ENCODE measurements at regions not wholly inside any gene's neighbourhood (a gene's known extent, or its start where the extent isn't known, plus 50 kb on each side); places are given as distances from the start of the nearest gene placed in this dataset.

- no peak for DNase-seq
- intact Hi-C loops (cut with DNase I) = no loop called here
Observed at GRCh38 chr1:40914927-40915569, 52.9 kb upstream of the CITED4 start.

GRCh38 chr1:40915581-40915980 is 53.4 kb upstream of the CITED4 start:
- TF ChIP-seq CTCF (IDR thresholded peaks at IDR 0.05) (no peak), POLR2A (IDR thresholded peaks at IDR 0.05) (no peak)
- H3K27me3 ChIP-seq = no peaks in the 10 kb centered on the region
- no peak for ATAC-seq
- H3K9me3 ChIP-seq = no peaks in the 10 kb centered on the region
- no peak overlapping the region for H3K4me3 ChIP-seq
- DNase-seq = peak in 3 of 4 donors; percentile 21 to 46 (median 28)
- no peaks in the 10 kb centered on the region for H3K36me3 ChIP-seq (replicated peaks in 1 of 2; ENCODE audit: insufficient read depth in 1 of 2, low read depth in 2 of 2)
- 68% methylated on average over 9 to 10 of the region's 10 CpGs for WGBS, 2 donors
- no peak overlapping the region for H3K27ac ChIP-seq
- peaks cover 36% of the 10 kb centered on the region for H3K4me1 ChIP-seq
- intact Hi-C loops (cut with DNase I) = no loop called here

More at GRCh38 chr1:40914927-40915569, 52.9 kb upstream of the CITED4 start:
- no peak for ATAC-seq
- no peaks in the 10 kb centered on the region for H3K36me3 ChIP-seq (replicated peaks in 1 of 2; ENCODE audit: insufficient read depth in 1 of 2, low read depth in 2 of 2)
- peaks cover 32% of the 10 kb centered on the region for H3K4me1 ChIP-seq
- H3K27me3 ChIP-seq = no peaks in the 10 kb centered on the region
- peak overlapping the region in 1 of 4 donors; percentile 10 for H3K27ac ChIP-seq
- WGBS, 2 donors = 83 to 84% methylated on average over 7 of the region's 7 CpGs
- TF ChIP-seq CTCF (IDR thresholded peaks at IDR 0.05) (no peak), POLR2A (IDR thresholded peaks at IDR 0.05) (no peak)
- no peak overlapping the region for H3K4me3 ChIP-seq
- no peaks in the 10 kb centered on the region for H3K9me3 ChIP-seq

GRCh38 chr1:40917995-40918711 is 56.0 kb upstream of the CITED4 start:
- Histone ChIP-seq H3K4me1 (peaks cover 42% of the 10 kb centered on the region), H3K27ac (peak overlapping the region; percentile 78 to 90 (median 86)), H3K27me3 (no peaks in the 10 kb centered on the region), H3K9me3 (no peaks in the 10 kb centered on the region), H3K36me3 (replicated peaks in 1 of 2; ENCODE audit: insufficient read depth in 1 of 2, low read depth in 2 of 2) (no peaks in the 10 kb centered on the region), H3K4me3 (no peak overlapping the region)
- ATAC-seq (no peak), DNase-seq (no peak)
- WGBS, 2 donors = 79 to 91% methylated on average over 4 to 6 of the region's 6 CpGs
- intact Hi-C loops (cut with DNase I) = no loop called here
- no peak for TF ChIP-seq POLR2A (IDR thresholded peaks at IDR 0.05)
- TF ChIP-seq CTCF (IDR thresholded peaks at IDR 0.05) = no peak

GRCh38 chr1:40919475-40920011 is 57.4 kb upstream of the CITED4 start:
- no peaks in the 10 kb centered on the region for H3K36me3 ChIP-seq (replicated peaks in 1 of 2; ENCODE audit: insufficient read depth in 1 of 2, low read depth in 2 of 2)
- intact Hi-C loops (cut with DNase I) = no loop called here
- peaks cover 46% of the 10 kb centered on the region for H3K4me1 ChIP-seq
- peak in 1 of 3 donors; percentile 40 for TF ChIP-seq POLR2A (IDR thresholded peaks at IDR 0.05)
- TF ChIP-seq CTCF (IDR thresholded peaks at IDR 0.05) = no peak
- no peaks in the 10 kb centered on the region for H3K9me3 ChIP-seq
- WGBS, 2 donors = 20 to 38% methylated on average over 5 to 12 of the region's 12 CpGs
- H3K4me3 ChIP-seq = no peak overlapping the region
- H3K27me3 ChIP-seq = no peaks in the 10 kb centered on the region
- DNase-seq (peak; percentile 80 to 92 (median 86)), ATAC-seq (peak; percentile 94)
- peak overlapping the region; percentile 78 to 90 (median 86) for H3K27ac ChIP-seq

All from body of pancreas (tissue), 4 donors.